SIG-M5 (cell line): ENCODE measurements at regions not wholly inside any gene's neighbourhood (a gene's known extent, or its start where the extent isn't known, plus 50 kb on each side); places are given as distances from the start of the nearest gene placed in this dataset.
"Not testable (repeated sequence)": the region's sequence is repeated elsewhere in the genome, so short reads cannot be mapped to it uniquely, and the experiment has no call there.

Source experiments
- DNase-seq: peaks from one replicate; lab custom pipeline; 2025; lab: John Stamatoyannopoulos, UW

- no peak for DNase-seq
These were observed 1188.1 kb downstream of the DTWD2 start for GRCh38 chr5:117800261-117800660.

- DNase-seq, result no peak
These were observed 1193.5 kb downstream of the DTWD2 start for GRCh38 chr5:117794847-117795246.

- no peak for DNase-seq
These were observed 1194.4 kb downstream of the DTWD2 start for GRCh38 chr5:117793963-117794362.

GRCh38 chr5:117792476-117792875 lies 1195.9 kb downstream of the DTWD2 start:
- no peak for DNase-seq

- no peak for DNase-seq
These were observed 1199.8 kb downstream of the DTWD2 start for GRCh38 chr5:117788596-117788995.

- DNase-seq, result no peak
These were observed 1204.5 kb upstream of the SEMA6A start for GRCh38 chr5:117779171-117779570.

- DNase-seq, result no peak
These were observed 1202.4 kb upstream of the SEMA6A start for GRCh38 chr5:117776977-117777376.

- DNase-seq, result no peak
These were observed 1195.3 kb upstream of the SEMA6A start for GRCh38 chr5:117769877-117770276.

GRCh38 chr5:117763271-117763670 lies 1188.6 kb upstream of the SEMA6A start:
- DNase-seq, result no peak

- no peak for DNase-seq
These were observed 1186.6 kb upstream of the SEMA6A start for GRCh38 chr5:117761186-117761585.

GRCh38 chr5:117759849-117760499 lies 1185.4 kb upstream of the SEMA6A start:
- no peak for DNase-seq

- no peak for DNase-seq
These were observed 1177.8 kb upstream of the SEMA6A start for GRCh38 chr5:117752403-117752802.

- no peak for DNase-seq
These were observed 1173.7 kb upstream of the SEMA6A start for GRCh38 chr5:117748336-117748735.

GRCh38 chr5:117743337-117743736 lies 1168.7 kb upstream of the SEMA6A start:
- no peak for DNase-seq

GRCh38 chr5:117741655-117742206 lies 1167.1 kb upstream of the SEMA6A start:
- no peak for DNase-seq

GRCh38 chr5:117740268-117740667 lies 1165.6 kb upstream of the SEMA6A start:
- DNase-seq, result no peak

GRCh38 chr5:117738571-117738970 lies 1163.9 kb upstream of the SEMA6A start:
- DNase-seq, result no peak

- no peak for DNase-seq
These were observed 1162.1 kb upstream of the SEMA6A start for GRCh38 chr5:117736698-117737097.

GRCh38 chr5:117734056-117734455 lies 1159.4 kb upstream of the SEMA6A start:
- no peak for DNase-seq

- no peak for DNase-seq
These were observed 1158.4 kb upstream of the SEMA6A start for GRCh38 chr5:117733051-117733450.

- DNase-seq, result no peak
These were observed 1157.6 kb upstream of the SEMA6A start for GRCh38 chr5:117732264-117732663.

- no peak for DNase-seq
These were observed 1156.8 kb upstream of the SEMA6A start for GRCh38 chr5:117731446-117731845.

- DNase-seq, result not testable (repeated sequence)
These were observed 1146.2 kb upstream of the SEMA6A start for GRCh38 chr5:117720784-117721183.

- no peak for DNase-seq
These were observed 1144.8 kb upstream of the SEMA6A start for GRCh38 chr5:117719413-117719812.
